ENCODE measurements at regions not wholly inside any gene's neighbourhood (a gene's known extent, or its start where the extent isn't known, plus 50 kb on each side); places are given as distances from the start of the nearest gene placed in this dataset.
A peak's percentile ranks its signal among the peaks of the same experiment; 100 is the strongest.

- no peaks in the 10 kb centered on the region for H3K27me3 ChIP-seq (ENCODE audit: control insufficient read depth, insufficient read depth, low read length)
- H3K36me3 ChIP-seq (ENCODE audit: control insufficient read depth in 2 of 3, insufficient read depth in 3 of 3, low read length in 3 of 3): no peaks in the 10 kb centered on the region
- H3K4me1 ChIP-seq (ENCODE audit: control insufficient read depth in 2 of 3, insufficient read depth in 2 of 3, low read depth in 1 of 3, low read length in 3 of 3): no peaks in the 10 kb centered on the region
- no peak overlapping the region for H3K4me3 ChIP-seq (ENCODE audit: low read length in 3 of 3)
- intact Hi-C loops (cut with DNase I): no loop called here
- H3K27ac ChIP-seq (ENCODE audit: low read depth in 2 of 2, low read length in 2 of 2): no peak overlapping the region
- DNase-seq: no peak
- H3K9ac ChIP-seq (ENCODE audit: low read length in 3 of 3): no peak overlapping the region
- FAIRE-seq: no peak
- H3K9me3 ChIP-seq (ENCODE audit: control insufficient read depth in 2 of 3, insufficient read depth in 1 of 3, low read length in 3 of 3): no peaks in the 10 kb centered on the region
- TF ChIP-seq, protein P1, sequence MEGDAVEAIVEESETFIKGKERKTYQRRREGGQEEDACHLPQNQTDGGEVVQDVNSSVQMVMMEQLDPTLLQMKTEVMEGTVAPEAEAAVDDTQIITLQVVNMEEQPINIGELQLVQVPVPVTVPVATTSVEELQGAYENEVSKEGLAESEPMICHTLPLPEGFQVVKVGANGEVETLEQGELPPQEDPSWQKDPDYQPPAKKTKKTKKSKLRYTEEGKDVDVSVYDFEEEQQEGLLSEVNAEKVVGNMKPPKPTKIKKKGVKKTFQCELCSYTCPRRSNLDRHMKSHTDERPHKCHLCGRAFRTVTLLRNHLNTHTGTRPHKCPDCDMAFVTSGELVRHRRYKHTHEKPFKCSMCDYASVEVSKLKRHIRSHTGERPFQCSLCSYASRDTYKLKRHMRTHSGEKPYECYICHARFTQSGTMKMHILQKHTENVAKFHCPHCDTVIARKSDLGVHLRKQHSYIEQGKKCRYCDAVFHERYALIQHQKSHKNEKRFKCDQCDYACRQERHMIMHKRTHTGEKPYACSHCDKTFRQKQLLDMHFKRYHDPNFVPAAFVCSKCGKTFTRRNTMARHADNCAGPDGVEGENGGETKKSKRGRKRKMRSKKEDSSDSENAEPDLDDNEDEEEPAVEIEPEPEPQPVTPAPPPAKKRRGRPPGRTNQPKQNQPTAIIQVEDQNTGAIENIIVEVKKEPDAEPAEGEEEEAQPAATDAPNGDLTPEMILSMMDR (IDR thresholded peaks at IDR 0.05; ENCODE audit: borderline replicate concordance, extremely low read depth, insufficient read depth): no peak
These were observed 63.4 kb upstream of the STXBP6 start for GRCh38 chr14:25113394-25113793.

DNA sequence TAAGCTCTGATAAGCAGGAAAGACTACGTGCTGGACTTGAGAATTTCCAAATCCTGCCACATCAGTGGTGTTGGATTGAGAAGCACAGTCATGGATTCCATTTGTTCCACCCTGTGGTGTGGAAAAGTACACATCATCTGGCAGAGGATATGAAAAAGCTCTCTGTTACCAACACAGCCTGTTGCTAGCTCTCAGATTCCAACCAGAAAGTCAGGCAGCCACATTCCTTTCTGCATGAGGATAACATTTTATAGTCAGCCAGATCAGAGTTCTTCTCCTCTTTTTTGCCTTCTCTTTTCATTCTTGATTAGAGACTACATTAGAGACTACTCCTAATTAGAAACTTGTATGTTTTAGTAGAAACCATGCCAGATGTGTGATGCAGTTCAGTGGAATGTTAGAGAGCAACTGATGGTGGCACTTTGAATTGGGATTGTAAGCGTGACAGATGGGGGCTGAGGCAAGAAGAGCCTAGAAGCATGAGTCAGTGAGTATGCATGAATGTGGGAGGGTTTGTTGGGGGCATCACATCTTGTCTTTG is 61.2 kb upstream of the STXBP6 start:
- FAIRE-seq: no peak
- H3K9ac ChIP-seq (ENCODE audit: low read length in 3 of 3): no peak overlapping the region
- no peak overlapping the region for H3K27ac ChIP-seq (ENCODE audit: low read depth in 2 of 2, low read length in 2 of 2)
- H3K4me3 ChIP-seq (ENCODE audit: low read length in 3 of 3): no peak overlapping the region
- TF ChIP-seq, protein P1 (IDR thresholded peaks at IDR 0.05; ENCODE audit: borderline replicate concordance, extremely low read depth, insufficient read depth): no peak
- no peaks in the 10 kb centered on the region for H3K9me3 ChIP-seq (ENCODE audit: control insufficient read depth in 2 of 3, insufficient read depth in 1 of 3, low read length in 3 of 3)
- DNase-seq: peak in 3 of 5 donors; percentile 57 to 80 (median 73)
- no peaks in the 10 kb centered on the region for H3K4me1 ChIP-seq (ENCODE audit: control insufficient read depth in 2 of 3, insufficient read depth in 2 of 3, low read depth in 1 of 3, low read length in 3 of 3)
- H3K36me3 ChIP-seq (ENCODE audit: control insufficient read depth in 2 of 3, insufficient read depth in 3 of 3, low read length in 3 of 3): no peaks in the 10 kb centered on the region
- H3K27me3 ChIP-seq (ENCODE audit: control insufficient read depth, insufficient read depth, low read length): no peaks in the 10 kb centered on the region
- intact Hi-C loops (cut with DNase I): no loop called here

DNA sequence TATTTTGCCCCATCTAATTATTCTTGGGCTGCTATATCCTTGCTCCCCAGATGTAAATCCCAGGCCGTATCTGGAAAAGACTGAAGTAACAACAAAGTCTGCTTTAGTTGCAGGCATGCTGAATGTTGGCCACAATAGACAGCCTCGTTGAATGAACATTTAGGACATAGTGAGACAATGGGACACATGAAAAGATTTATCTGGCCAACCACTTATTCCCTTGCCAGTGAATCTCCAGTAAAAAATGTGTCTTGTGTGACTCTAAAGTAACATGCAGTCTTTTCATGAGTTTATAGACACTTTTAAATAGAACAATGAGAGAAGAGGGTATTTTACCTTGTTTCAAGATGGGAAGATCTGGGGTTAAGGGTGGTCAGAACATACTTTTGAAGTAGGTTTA is 60.2 kb upstream of the STXBP6 start:
- no peak overlapping the region for H3K4me3 ChIP-seq (ENCODE audit: low read length in 3 of 3)
- DNase-seq: no peak
- H3K9ac ChIP-seq (ENCODE audit: low read length in 3 of 3): no peak overlapping the region
- intact Hi-C loops (cut with DNase I): no loop called here
- H3K27me3 ChIP-seq (ENCODE audit: control insufficient read depth, insufficient read depth, low read length): no peaks in the 10 kb centered on the region
- no peaks in the 10 kb centered on the region for H3K36me3 ChIP-seq (ENCODE audit: control insufficient read depth in 2 of 3, insufficient read depth in 3 of 3, low read length in 3 of 3)
- no peaks in the 10 kb centered on the region for H3K4me1 ChIP-seq (ENCODE audit: control insufficient read depth in 2 of 3, insufficient read depth in 2 of 3, low read depth in 1 of 3, low read length in 3 of 3)
- H3K9me3 ChIP-seq (ENCODE audit: control insufficient read depth in 2 of 3, insufficient read depth in 1 of 3, low read length in 3 of 3): no peaks in the 10 kb centered on the region
- TF ChIP-seq, protein P1 (IDR thresholded peaks at IDR 0.05; ENCODE audit: borderline replicate concordance, extremely low read depth, insufficient read depth): no peak
- no peak overlapping the region for H3K27ac ChIP-seq (ENCODE audit: low read depth in 2 of 2, low read length in 2 of 2)
- no peak for FAIRE-seq

DNA sequence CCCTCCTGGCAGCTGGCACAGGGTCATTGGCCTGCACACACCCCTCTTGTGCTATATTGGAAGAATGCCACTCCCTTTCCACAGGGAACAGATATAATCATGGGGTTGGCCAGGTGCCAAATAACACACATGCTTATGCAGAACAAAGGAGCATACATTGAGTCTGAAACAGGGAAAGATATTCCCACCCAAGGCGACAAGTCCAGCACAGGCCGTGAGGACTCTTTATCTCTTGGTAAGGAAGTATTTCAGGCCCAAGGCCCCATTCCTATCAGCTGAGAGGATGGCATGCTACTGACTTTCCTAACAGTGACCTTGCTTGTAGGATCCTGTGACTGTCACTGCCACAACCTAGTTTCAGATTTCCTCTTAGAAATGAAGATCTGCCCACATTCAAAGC is 59.0 kb upstream of the STXBP6 start:
- no peak overlapping the region for H3K4me3 ChIP-seq (ENCODE audit: low read length in 3 of 3)
- H3K27me3 ChIP-seq (ENCODE audit: control insufficient read depth, insufficient read depth, low read length): no peaks in the 10 kb centered on the region
- DNase-seq (peak in 2 of 5 donors; percentile 25 to 40), FAIRE-seq (no peak)
- no peak overlapping the region for H3K27ac ChIP-seq (ENCODE audit: low read depth in 2 of 2, low read length in 2 of 2)
- H3K9me3 ChIP-seq (ENCODE audit: control insufficient read depth in 2 of 3, insufficient read depth in 1 of 3, low read length in 3 of 3): no peaks in the 10 kb centered on the region
- intact Hi-C loops (cut with DNase I): no loop called here
- no peak overlapping the region for H3K9ac ChIP-seq (ENCODE audit: low read length in 3 of 3)
- TF ChIP-seq, protein P1 (IDR thresholded peaks at IDR 0.05; ENCODE audit: borderline replicate concordance, extremely low read depth, insufficient read depth): no peak
- H3K4me1 ChIP-seq (ENCODE audit: control insufficient read depth in 2 of 3, insufficient read depth in 2 of 3, low read depth in 1 of 3, low read length in 3 of 3): no peaks in the 10 kb centered on the region
- H3K36me3 ChIP-seq (ENCODE audit: control insufficient read depth in 2 of 3, insufficient read depth in 3 of 3, low read length in 3 of 3): no peaks in the 10 kb centered on the region
